ENCODE measurements at regions not wholly inside any gene's neighbourhood (a gene's known extent, or its start where the extent isn't known, plus 50 kb on each side); places are given as distances from the start of the nearest gene placed in this dataset.
A peak's percentile ranks its signal among the peaks of the same experiment; 100 is the strongest.

DNA sequence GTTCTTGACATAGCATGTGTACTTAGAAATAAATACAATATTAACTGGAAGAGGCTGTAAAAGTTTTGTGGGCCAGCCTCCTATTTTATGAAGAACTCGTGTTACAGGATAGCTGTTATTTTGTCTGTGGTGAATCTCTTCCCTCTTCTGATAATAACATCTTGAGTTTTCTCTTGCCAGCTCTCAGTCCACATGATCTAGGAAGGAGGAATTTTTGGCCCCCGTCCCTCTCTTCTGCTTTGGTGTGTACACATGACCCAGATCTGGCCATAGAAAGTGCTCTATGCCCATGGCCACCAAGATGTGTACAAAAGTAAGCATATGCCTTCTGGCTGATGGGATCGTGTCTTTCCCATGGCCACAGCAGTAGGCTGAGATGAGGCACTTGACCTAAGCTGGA lies 108.0 kb upstream of the LEF1 start:
- no peak for DNase-seq (ENCODE audit: low read depth in 2 of 2)

DNA sequence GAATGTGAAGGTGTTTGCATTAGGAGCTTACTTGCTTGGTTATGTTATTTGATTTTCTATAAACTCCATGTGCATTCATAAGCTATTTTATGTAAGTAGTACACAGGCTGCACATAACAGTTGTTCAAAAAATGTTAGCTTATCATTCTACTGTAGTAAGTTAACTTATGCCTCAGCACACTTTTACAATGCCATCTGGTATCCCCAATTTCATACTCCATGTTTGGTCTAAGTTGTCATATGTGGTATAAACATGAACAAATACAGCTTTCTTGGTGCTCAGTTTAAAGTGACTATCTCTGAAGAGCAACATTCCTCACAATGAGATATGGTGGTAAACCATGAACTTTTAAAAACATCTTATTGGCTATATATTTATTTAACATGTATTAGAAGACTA lies 104.3 kb upstream of the LEF1 start:
- DNase-seq (ENCODE audit: low read depth in 2 of 2): no peak

DNA sequence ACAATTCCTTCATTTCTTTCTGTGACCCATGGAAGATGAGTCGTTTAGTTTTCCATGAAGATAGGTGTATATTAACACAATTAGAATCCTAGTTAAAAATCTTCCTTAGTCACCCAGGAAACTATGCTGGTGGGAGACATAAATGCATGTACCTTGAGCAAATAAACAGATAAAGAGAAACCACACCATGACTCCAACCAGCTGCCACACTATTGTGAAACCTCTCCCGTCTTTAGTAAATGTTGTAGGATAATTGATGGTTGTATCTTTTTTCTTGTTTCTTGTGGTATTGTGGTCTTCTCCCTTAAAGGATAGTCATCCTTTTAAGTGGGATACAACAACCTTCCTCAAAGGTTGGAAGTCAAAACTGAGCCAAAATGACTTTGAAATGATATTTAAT lies 103.8 kb upstream of the LEF1 start:
- no peak for DNase-seq (ENCODE audit: low read depth in 2 of 2)

DNA sequence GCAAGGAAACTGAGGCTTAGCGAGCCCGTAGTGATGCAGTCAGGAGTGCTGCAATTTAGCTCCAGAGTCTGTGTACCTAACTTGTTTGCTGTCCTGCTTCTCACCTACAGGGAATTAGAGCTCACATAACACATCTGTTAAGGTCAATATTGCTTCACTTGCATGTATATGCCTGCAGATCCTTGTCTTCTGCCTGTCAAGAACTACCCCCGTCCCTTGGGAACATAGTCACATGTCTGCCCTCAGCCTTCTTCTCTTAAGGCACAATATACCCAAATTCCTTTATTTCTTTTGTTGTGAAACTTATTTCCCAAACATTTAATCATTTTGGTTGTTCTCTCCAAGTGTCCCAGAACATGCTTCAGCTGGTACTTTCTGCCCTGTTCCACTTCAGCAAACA lies 103.3 kb upstream of the LEF1 start:
- no peak for DNase-seq (ENCODE audit: low read depth in 2 of 2)

DNA sequence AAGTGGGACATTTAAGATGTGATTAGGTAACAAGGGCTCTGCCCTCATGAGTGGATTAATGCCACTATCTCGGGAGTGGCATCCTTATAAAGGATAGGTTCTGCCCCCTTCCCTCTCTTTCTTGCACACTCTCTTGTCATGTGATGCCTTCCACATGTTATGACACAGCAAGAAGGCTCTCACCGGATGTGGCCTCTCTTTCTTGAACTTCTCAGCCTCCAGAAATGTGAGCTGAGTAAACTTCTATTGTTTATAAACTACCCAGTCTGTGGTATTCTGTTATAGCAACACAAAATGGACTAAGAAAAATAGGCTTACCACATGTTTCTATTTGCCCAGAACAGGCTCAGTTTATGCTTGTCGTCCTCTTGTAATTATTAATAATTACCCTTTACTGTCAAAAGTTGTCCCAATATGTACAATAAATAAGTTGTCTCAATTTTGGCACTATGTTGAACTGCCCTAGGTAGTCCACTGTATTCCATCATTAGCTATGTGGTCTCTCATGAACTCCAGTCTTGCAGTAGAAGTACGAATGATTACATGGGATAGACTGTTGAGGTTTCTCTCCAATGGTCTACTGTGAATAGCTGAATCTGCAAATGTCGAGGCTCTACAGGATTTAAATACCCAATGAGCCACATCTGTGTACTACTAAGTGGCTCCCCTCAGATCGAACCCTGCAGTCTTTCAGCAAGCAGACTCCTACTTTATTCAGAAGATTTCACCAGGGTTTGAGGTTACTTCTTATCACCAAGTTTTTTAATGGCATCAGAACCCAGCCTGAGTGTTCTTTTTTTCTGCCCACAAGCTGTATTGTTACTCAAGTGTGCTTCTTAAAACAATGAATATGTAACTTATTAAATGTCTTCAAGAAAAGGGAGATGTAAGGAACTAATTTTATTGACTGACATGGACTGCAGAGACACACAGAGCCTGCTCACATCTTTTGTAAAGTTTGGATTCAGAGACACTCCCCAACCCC lies 102.0 kb upstream of the LEF1 start:
- DNase-seq (ENCODE audit: low read depth in 2 of 2): peak; percentile 9 to 12

DNA sequence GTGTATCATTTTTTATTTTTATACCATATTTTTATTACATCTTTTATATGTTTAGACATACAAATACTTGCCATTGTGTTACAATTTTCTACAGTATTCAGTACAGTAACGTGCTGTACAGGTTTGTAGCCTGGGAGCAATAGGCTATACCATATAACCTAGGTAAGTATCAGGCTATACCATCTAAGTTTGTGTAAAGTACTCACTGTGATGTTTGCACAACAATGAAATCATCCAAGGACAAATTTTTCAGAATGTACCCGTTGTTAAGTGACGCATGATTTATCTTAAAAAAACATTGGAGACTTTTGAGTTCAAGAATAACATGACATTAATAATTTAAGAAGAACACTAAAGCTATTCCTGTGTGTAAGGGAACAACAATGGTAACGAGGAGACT lies 96.0 kb upstream of the LEF1 start:
- DNase-seq (ENCODE audit: low read depth in 2 of 2): no peak

DNA sequence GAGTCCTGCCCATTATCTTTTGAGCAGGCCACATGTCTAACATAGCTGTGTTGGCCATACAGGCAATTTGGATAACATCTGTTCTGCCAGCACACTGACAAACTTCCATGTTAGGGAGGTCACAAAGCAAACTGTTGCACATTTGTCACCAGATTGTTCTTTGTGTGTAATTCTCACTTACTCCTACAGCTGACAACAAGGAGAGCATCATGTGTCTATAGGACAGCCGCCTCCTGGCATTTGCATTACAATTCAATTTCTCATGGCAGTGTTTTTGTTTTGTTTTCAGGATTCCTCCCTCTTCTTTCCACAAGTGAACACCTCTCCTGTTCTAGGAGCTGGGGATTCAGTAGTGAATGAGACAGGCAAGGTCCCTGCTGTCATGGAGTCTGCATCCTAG lies 94.3 kb upstream of the LEF1 start:
- no peak for DNase-seq (ENCODE audit: low read depth in 2 of 2)

DNA sequence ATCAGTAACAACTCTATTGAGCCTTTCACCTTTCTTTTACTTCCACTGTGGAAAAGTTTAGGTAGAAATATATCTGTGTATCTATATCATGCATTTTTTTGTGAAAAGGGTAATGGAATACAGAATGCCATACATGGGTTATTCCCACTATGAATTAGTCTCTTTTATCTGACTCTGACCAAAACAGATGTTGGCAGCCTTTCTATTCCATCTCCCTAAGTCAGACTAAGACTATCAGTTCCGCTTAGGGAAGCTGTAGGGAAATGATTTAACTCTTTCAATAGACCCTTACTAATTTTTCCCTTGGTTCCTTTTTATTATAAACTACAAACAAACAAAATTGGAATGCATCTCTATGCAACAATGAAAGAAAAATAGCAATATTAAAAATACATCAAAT lies 92.3 kb upstream of the LEF1 start:
- DNase-seq (ENCODE audit: low read depth in 2 of 2): no peak

DNA sequence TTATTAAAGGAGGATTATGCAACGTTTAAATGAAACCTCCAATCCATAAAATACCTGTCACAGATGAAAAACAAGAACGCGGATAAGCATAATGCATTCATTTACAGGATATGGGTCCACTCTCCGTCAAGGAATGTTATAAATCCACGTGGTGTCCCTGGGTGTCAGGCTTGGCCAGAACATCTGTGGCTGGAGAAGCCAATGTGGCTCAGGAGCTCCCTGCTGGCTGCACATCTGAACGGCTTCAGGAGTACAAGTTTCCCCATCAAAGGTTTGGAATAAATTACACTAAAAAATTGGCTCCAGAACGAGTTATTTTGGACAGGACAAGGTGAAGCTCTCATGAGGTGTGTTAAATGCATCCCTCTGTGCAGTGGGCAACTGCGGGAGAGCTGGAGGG lies 87.8 kb upstream of the LEF1 start:
- no peak for DNase-seq (ENCODE audit: low read depth in 2 of 2)

DNA sequence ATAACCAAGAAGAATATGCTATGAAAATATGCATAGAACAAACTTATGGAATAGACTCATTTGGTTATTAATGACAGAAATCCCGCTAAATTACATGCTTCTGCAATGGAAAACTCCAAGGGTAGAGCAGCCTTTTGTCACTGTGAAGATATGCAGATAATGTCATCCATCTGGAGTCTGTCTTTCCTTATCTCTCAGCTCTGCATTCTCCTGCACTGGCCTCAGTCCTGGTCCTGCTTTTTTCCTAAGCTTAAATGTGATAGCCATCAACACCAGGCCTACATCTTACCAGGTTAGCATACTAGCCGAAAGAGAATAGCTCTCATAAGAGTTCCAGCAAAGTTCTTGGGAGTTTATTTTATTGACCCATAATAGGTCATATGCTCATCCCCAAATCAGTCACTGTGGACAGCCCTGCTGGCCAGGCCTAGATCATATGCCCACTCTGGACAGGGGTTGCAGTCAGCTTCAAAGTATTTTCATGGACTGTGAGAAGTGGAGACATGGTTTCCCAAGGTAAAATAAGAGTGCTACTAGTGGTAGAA lies 86.5 kb upstream of the LEF1 start:
- DNase-seq (ENCODE audit: low read depth in 2 of 2): no peak

DNA sequence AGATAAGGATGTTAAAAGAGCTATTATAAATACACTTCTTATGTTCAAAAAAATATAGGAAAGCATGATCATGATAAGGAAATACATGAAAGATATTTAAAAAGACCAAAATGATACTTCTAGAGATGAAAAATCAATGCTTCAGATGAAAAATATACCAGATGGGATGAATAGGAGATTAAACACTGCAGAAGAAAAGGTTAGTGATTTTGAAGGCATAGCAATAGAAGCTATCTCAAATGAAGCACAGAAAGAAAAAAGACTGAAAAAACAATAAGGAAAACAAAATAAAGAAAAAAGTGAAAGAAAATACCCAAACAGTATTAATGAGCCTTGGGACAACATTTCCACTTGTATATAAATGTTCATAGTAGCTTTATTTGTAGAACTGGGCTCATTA lies 80.7 kb upstream of the LEF1 start:
- no peak for DNase-seq (ENCODE audit: low read depth in 2 of 2)

DNA sequence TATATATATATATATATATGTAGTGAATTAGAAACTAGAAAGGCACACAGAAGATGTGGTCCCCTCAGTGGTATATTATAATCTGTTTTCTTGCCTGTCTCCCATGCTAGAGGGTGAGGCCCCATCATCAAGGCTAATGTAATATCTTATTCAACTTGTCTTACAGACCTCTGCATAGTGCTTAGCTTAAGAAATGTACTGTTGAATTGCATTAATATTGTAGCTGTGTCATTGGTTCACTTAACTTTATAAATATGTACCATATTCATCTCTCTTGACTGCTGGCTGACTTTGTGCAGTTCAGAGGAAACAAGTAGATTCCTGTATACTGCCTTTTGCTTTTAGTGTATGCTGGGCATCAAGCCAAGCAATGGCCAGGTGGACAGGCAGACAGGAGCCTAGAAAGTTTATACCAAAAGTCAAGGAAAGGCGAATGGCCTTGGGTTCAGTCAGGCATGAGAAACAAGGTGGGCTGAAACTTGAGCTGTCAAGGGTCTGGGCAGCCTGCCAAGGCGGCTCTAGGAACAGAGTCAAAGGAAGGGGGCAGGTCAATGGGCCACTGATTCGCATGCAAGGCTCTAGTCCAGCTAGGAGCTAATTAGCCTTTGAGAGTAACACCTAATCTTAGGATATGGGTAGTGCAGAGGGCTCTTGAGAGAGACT lies 78.8 kb upstream of the LEF1 start:
- DNase-seq (ENCODE audit: low read depth in 2 of 2): no peak

DNA sequence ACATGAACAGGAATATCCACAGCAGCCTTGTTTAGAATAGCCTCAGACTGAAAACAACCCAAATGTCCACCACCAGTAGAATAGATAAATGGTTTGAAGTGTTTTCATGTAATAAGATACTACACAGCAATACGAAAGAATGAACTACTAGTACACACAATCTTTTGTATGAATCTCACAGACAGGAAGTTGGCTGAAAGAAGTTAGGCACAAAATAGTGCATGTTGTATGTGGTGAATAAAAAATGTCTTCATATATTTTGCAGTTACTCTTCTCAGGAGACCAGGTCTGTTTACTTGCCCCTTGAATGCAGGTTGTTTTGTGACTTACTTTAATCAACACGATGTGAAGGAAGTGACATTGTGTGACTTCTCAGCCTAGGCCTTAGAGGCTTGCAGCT lies 75.9 kb upstream of the LEF1 start:
- DNase-seq (ENCODE audit: low read depth in 2 of 2): no peak

DNA sequence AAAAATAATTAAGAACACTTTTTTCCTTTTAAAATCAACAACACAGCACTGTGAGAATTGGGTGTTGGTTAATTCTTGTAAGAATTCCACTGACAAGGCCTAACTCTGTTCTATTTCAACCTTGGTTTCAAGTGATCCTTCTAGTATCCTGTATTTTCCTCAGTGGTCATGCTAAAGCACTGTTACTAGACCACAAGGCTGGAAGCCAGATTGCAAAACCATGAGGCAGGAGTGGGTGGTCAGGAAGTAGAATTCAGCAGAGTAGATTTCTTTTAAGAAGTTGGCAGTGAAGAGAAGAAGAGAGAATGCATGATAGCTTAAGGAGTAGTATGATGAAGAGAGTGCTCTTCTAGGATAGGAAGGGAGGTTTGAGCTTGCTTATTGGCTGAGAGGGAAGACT lies 71.6 kb upstream of the LEF1 start:
- DNase-seq (ENCODE audit: low read depth in 2 of 2): peak; percentile 6 to 18

DNA sequence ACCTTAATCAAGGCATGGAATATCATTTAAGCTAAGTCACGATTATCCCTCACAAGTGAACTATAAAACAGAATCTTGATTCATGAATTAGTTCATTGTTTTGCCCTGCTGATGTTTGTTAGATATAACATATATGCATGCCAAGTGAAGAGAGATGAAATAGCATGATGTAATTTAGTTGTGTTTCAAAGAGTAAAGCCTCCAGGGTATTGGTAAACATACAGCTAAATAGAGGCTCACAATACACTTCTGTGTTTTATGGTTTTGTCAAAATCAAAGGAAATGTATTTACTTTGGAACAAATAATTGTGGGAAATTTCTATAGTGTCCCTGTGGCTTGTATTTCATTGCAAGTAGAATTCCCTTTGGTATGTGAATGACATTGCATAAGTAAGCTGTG lies 69.0 kb upstream of the LEF1 start:
- DNase-seq (ENCODE audit: low read depth in 2 of 2): no peak

DNA sequence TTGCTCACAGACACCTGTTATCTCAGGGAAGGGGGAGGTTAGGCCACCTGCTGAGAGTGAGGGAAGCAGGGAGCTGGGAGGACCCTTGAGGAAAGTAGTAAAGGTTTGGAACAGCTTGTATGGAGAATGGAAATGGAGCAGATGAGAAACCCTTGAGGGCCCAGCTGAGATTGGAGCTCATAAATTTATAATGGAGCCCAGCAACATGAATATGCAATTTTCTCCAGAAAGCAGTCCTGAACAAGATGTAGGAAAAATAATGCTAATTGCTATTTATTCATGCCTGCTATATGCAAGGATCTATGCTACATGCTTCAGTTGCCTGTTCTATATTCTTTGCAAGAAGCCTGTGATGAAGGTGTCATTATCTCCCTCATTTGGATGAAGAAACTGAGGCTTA lies 67.5 kb upstream of the LEF1 start:
- no peak for DNase-seq (ENCODE audit: low read depth in 2 of 2)

DNA sequence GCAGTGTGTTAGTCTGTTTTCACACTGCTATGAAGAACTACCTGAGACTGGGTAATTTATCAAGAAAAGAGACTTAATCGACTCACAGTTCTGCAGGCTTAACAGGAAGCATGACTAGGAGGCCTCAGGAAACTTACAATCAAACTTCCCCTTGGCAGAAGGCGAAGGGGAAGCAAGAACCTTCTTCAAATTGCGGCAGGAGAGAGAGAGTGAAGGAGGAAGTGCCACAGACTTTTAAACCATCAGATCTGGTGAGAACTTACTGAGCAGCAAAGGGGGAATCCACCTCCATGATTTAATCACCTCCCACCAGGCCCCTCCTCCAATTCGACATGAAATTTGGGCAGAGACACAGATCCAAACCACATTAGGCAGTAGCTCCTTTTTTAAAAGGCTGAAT lies 59.2 kb upstream of the LEF1 start:
- DNase-seq (ENCODE audit: low read depth in 2 of 2): no peak

DNA sequence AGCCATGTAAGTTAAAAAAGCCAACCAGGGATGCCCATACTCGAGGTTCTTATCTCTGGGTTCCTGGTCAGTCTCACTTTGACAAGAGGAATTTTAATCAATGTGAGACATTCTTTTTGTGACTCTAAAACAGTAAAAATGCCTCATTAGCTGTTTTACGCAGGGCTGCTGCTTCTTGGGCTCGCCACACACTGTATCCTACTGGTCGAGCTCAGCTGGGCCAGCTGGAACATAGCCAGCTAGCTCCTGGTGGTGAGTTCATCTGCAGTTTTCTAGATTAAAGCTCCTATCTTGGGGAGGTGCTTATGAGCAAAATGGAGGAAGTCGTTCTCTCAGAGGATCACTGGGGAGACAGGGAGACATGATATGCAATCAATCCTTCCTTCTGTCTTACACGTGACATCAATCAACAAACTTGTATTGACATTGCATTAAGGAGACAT lies 55.9 kb upstream of the LEF1 start:
- DNase-seq (ENCODE audit: low read depth in 2 of 2): no peak

DNA sequence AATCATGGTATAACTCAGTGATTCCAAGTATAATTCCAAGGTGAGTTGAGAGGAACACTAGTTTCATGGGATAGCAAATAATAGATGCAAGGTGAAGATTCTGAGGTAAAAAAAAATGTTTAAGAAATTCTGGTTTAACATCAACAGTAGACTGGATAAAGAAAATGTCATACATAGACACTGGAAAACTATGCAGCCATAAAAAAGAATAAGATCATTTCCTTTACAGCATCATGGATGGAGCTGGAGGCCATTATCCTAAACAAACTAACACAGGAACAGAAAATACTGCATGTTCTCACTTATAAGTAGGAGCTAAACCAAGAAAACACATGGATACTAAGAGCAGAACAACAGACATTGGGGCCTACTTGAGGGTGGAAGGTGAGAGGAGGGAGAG lies 54.6 kb upstream of the LEF1 start:
- no peak for DNase-seq (ENCODE audit: low read depth in 2 of 2)

DNA sequence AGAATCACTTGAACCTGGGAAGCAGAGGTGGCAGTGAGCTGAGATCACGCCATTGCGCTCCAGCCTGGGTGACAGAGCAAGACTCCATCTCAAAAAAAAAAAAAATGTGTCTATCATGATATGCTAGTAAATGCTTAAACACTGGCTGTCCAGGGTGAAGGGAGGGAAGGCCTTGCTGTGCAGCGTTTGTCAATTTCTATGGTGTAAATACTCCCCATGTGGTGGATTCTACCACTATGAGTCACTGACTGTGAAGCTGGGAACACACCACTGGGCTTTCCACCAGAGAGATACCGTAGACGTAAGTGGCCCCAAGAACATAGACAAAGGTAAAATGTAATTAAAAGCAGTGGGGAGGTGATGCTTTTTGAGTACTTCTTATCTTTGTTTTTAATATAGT lies 51.3 kb upstream of the LEF1 start:
- no peak for DNase-seq (ENCODE audit: low read depth in 2 of 2)
